GM12878 (cell line): ENCODE measurements at regions not wholly inside any gene's neighbourhood (a gene's known extent, or its start where the extent isn't known, plus 50 kb on each side); places are given as distances from the start of the nearest gene placed in this dataset.

ENCODE experiments used
- ATAC-seq: fragments of 200-7000 bp; cut with Tn5 transposase; 3 replicates; pipeline ENCODE4 v1.9.1; 2020; ENCODE audit warnings: mild to moderate bottlenecking, moderate library complexity
- BruUV-seq: library from RNA; stranded (reverse); fragments of 400-500 nt; replicated peaks from 2 replicates; lab custom pipeline; 2021; lab: Mats Ljungman, UMichigan
- CTCF ChIA-PET: fragments of 300-600 bp; sonication (Branson Sonifier 250); formaldehyde crosslinking; extraction: SDS; loops from one replicate; lab custom pipeline; 2021; ENCODE audit warnings: inconsistent platforms; lab: Yijun Ruan, JAX
- POLR2A ChIA-PET: fragments of 350-600 bp; formaldehyde crosslinking; extraction: SDS; loops from one replicate; lab custom pipeline; 2021; ENCODE audit warnings: inconsistent platforms; lab: Charles Lee
- RAD21 ChIA-PET: fragments of 300-600 bp; sonication (Branson Sonifier 250); formaldehyde crosslinking; loops from one replicate; lab custom pipeline; 2023; ENCODE audit warnings: antibody characterized with exemption; ENCODE audit not compliant: unreplicated experiment; lab: Charles Lee
- SMC1A ChIA-PET: fragments of 300-600 bp; sonication (Branson Sonifier 250); formaldehyde crosslinking; loops from one replicate; lab custom pipeline; 2023; ENCODE audit not compliant: unreplicated experiment, uncharacterized antibody; lab: Charles Lee
- DNase-seq: peaks from one replicate; pipeline ENCODE4 v3.0.0-alpha.2; 2011; ENCODE audit warnings: low read depth, low spot score
- FAIRE-seq: peaks from 3 replicates; lab custom pipeline; 2011; peaks lifted over from hg19 to GRCh38; lab: Jason Lieb, UNC
- H2AFZ ChIP-seq: 2 replicates; pipeline ENCODE4 v1.6.0; 2011; ENCODE audit warnings: low read depth, low read length, control low read depth; ENCODE audit not compliant: control insufficient read depth
- H3K27ac ChIP-seq: 2 replicates; pipeline ENCODE4 v1.5.1; 2011; ENCODE audit warnings: control low read depth; ENCODE audit not compliant: control insufficient read depth, insufficient read depth
- H3K27me3 ChIP-seq, 2 experiments: replicated peaks in 1 of 2; 2 replicates each; pipeline versions ENCODE4 v1.6.0 to v1.6.1; 2011; ENCODE audit warnings: low read length in 1 of 2; ENCODE audit not compliant: control insufficient read depth in 2 of 2, insufficient read depth in 2 of 2
- H3K36me3 ChIP-seq, 2 experiments: 2 replicates each; pipeline ENCODE4 v1.5.1; 2011; ENCODE audit warnings: low read length in 1 of 2; ENCODE audit not compliant: control insufficient read depth in 2 of 2, insufficient read depth in 2 of 2
- H3K4me1 ChIP-seq: 2 replicates; pipeline ENCODE4 v1.6.1; 2011; ENCODE audit warnings: mild to moderate bottlenecking, low read length, moderate library complexity, mixed read lengths; ENCODE audit not compliant: control insufficient read depth, insufficient read depth
- H3K4me2 ChIP-seq: 2 replicates; pipeline ENCODE4 v1.6.0; 2011; ENCODE audit warnings: control low read depth; ENCODE audit not compliant: control insufficient read depth, insufficient read depth
- H3K4me3 ChIP-seq: fragments of 200-600 bp; sonication (generic); 2 replicates; pipeline ENCODE4 v1.5.1; 2016
- H3K79me2 ChIP-seq: 2 replicates; pipeline ENCODE4 v1.6.0; 2011; ENCODE audit warnings: low read length; ENCODE audit not compliant: control insufficient read depth, insufficient read depth
- H3K9ac ChIP-seq: 2 replicates; pipeline ENCODE4 v1.8.0; 2011; ENCODE audit warnings: low read length, control low read depth, mixed read lengths; ENCODE audit not compliant: control insufficient read depth, insufficient read depth
- H3K9me3 ChIP-seq: replicated peaks from 3 replicates; pipeline ENCODE4 v1.5.1; 2011; ENCODE audit warnings: mild to moderate bottlenecking, low read length; ENCODE audit not compliant: control insufficient read depth, insufficient read depth
- H4K20me1 ChIP-seq: 2 replicates; pipeline ENCODE4 v1.6.0; 2011; ENCODE audit not compliant: control insufficient read depth, insufficient read depth
- CBFB ChIP-seq: IDR thresholded peaks from 2 replicates; pipeline ENCODE4 v1.6.1; 2016; ENCODE audit warnings: antibody characterized with exemption, low read depth
- IKZF2 ChIP-seq, 2 experiments: fragments of 450-650 bp; IDR thresholded peaks; 2 replicates each; pipeline ENCODE4 v1.6.1; 2017; ENCODE audit warnings: mild to moderate bottlenecking in 2 of 2, moderate library complexity in 2 of 2
- MYB ChIP-seq: fragments of 150-350 bp; IDR thresholded peaks from 2 replicates; pipeline ENCODE4 v1.6.1; 2014; ENCODE audit warnings: mild to moderate bottlenecking, low read depth, low read length, borderline replicate concordance
- NFXL1 ChIP-seq: fragments of 450-650 bp; IDR thresholded peaks from 2 replicates; pipeline ENCODE4 v1.6.1; 2017; ENCODE audit warnings: antibody characterized with exemption, mild to moderate bottlenecking, borderline replicate concordance
- NR2C2 ChIP-seq: IDR thresholded peaks from 2 replicates; pipeline ENCODE4 v1.6.1; 2011; ENCODE audit warnings: borderline replicate concordance, low read depth; ENCODE audit not compliant: control insufficient read depth, insufficient read length
- PKNOX1 ChIP-seq: fragments of 450-650 bp; IDR thresholded peaks from 2 replicates; pipeline ENCODE4 v1.6.1; 2016; ENCODE audit warnings: mild to moderate bottlenecking
- POLR2AphosphoS5 ChIP-seq: IDR thresholded peaks from 2 replicates; pipeline ENCODE4 v1.6.1; 2011; ENCODE audit warnings: mild to moderate bottlenecking, low read length, inconsistent platforms
- PRDM15 ChIP-seq: fragments of 450-650 bp; formaldehyde crosslinking; IDR thresholded peaks from 2 replicates; pipeline ENCODE4 v1.4.0; 2020; ENCODE audit warnings: mild to moderate bottlenecking, moderate library complexity
- RFX5 ChIP-seq: IDR thresholded peaks from 2 replicates; pipeline ENCODE4 v1.6.1; 2011; ENCODE audit warnings: low read depth, low read length, improper control_type of control experiment
- STAT1 ChIP-seq: fragments of 450-650 bp; conservative IDR thresholded peaks from 2 replicates; pipeline ENCODE4 v1.6.1; 2014; ENCODE audit warnings: antibody characterized with exemption, mild to moderate bottlenecking
- STAT3 ChIP-seq: IDR thresholded peaks from 2 replicates; pipeline ENCODE4 v1.6.1; 2011; ENCODE audit warnings: low read depth, low read length, improper control_type of control experiment
- TBL1XR1 ChIP-seq: IDR thresholded peaks from 2 replicates; pipeline ENCODE4 v1.6.1; 2012; ENCODE audit warnings: low read depth, low read length, improper control_type of control experiment
- WRNIP1 ChIP-seq: IDR thresholded peaks from 2 replicates; pipeline ENCODE4 v1.6.1; 2011; ENCODE audit warnings: low read depth, low read length, improper control_type of control experiment, borderline replicate concordance
- ZSCAN29 ChIP-seq: fragments of 450-650 bp; IDR thresholded peaks from 2 replicates; pipeline ENCODE4 v1.6.1; 2017; ENCODE audit warnings: mild to moderate bottlenecking, moderate library complexity
- ZZZ3 ChIP-seq: IDR thresholded peaks from 2 replicates; pipeline ENCODE4 v1.6.1; 2011; ENCODE audit warnings: low read depth; ENCODE audit not compliant: control insufficient read depth, insufficient read length
- WGBS: methylation state at CpG from one replicate; pipeline ENCODE4 v1.1.6; 2016; ENCODE audit warnings: low lambda C conversion rate; ENCODE audit not compliant: insufficient replicate concordance, insufficient coverage; ENCODE audit errors: missing lambda C conversion rate; 5-methylcytosine and 5-hydroxymethylcytosine counted together
- in situ Hi-C: fragments of 300-500 bp; cut with MboI; formaldehyde crosslinking; loops from 9 replicates; pipeline ENCODE4 v1.14.3; 2018; ENCODE audit warnings: mixed read lengths
- intact Hi-C: fragments of 100-400 bp; cut with micrococcal nuclease; formaldehyde crosslinking; loops from one replicate; pipeline ENCODE4 v1.14.2; 2022; ENCODE audit not compliant: unreplicated experiment

- Histone ChIP-seq H3K9ac (no peak overlapping the region), H3K36me3 (no peaks in the 10 kb centered on the region), H3K27me3 (no peaks in the 10 kb centered on the region), H3K79me2 (no peaks in the 10 kb centered on the region), H2AFZ (no peak overlapping the region), H3K4me3 (no peak overlapping the region), H4K20me1 (no peaks in the 10 kb centered on the region), H3K4me1 (no peaks in the 10 kb centered on the region), H3K9me3 (no peaks in the 10 kb centered on the region; the same call in 2 of the 3 replicates), H3K4me2 (no peak overlapping the region), H3K27ac (no peak overlapping the region)
- ChIA-PET POLR2A (no interaction called here), SMC1A (no interaction called here), CTCF (interaction anchor here (0.6 kb wide), 1 partner anchor 19 kb away, joined by 3 read pairs; no protein-coding TSS in a partner anchor), RAD21 (no interaction called here)
- in situ Hi-C loops (no loop called here), intact Hi-C loops (no loop called here)
- 55% methylated on average over 4 of the region's 4 CpGs for WGBS
- no TSS peak for BruUV-seq
- no peak for TF ChIP-seq ZZZ3
- no peak for TF ChIP-seq PKNOX1
- TF ChIP-seq TBL1XR1, result no peak
- TF ChIP-seq MYB, result no peak
- TF ChIP-seq ZSCAN29, result no peak
- TF ChIP-seq NR2C2, result no peak
- TF ChIP-seq NFXL1, result no peak
- TF ChIP-seq IKZF2 (IDR thresholded peaks at IDR 0.05), result no peak
- no peak for DNase-seq
- no peak for FAIRE-seq
- no peak for ATAC-seq
Observed at GRCh38 chr6:154637392-154637791, 95.8 kb upstream of the SCAF8 start.

- H3K27me3 ChIP-seq, result no peaks in the 10 kb centered on the region
- H3K9ac ChIP-seq, result no peak overlapping the region
- H3K79me2 ChIP-seq, result no peaks in the 10 kb centered on the region
- ATAC-seq, result no peak
- no peak overlapping the region for H3K4me2 ChIP-seq
- H3K9me3 ChIP-seq, result no peaks in the 10 kb centered on the region; the same call in 2 of the 3 replicates
- WGBS, result 58% methylated on average over 3 of the region's 3 CpGs
- intact Hi-C loops (no loop called here), in situ Hi-C loops (no loop called here)
- no peak for DNase-seq
- POLR2A ChIA-PET, result no interaction called here
- SMC1A ChIA-PET, result no interaction called here
- H3K4me3 ChIP-seq, result no peak overlapping the region
- no peaks in the 10 kb centered on the region for H3K36me3 ChIP-seq
- H4K20me1 ChIP-seq, result no peaks in the 10 kb centered on the region
- H3K4me1 ChIP-seq, result no peaks in the 10 kb centered on the region
- RAD21 ChIA-PET, result no interaction called here
- no TSS peak for BruUV-seq
- no peak overlapping the region for H2AFZ ChIP-seq
- no peak overlapping the region for H3K27ac ChIP-seq
- CTCF ChIA-PET, result no interaction called here
- no peak for FAIRE-seq
- TF ChIP-seq WRNIP1, result no peak
- no peak for TF ChIP-seq PRDM15
- TF ChIP-seq CBFB, result no peak
- TF ChIP-seq RFX5, result no peak
- TF ChIP-seq STAT1, result no peak
- no peak for TF ChIP-seq STAT3
- no peak for TF ChIP-seq POLR2AphosphoS5
Observed at GRCh38 chr6:154638369-154638768, 94.8 kb upstream of the SCAF8 start.
